ENCODE measurements at regions not wholly inside any gene's neighbourhood (a gene's known extent, or its start where the extent isn't known, plus 50 kb on each side); places are given as distances from the start of the nearest gene placed in this dataset.

DNA sequence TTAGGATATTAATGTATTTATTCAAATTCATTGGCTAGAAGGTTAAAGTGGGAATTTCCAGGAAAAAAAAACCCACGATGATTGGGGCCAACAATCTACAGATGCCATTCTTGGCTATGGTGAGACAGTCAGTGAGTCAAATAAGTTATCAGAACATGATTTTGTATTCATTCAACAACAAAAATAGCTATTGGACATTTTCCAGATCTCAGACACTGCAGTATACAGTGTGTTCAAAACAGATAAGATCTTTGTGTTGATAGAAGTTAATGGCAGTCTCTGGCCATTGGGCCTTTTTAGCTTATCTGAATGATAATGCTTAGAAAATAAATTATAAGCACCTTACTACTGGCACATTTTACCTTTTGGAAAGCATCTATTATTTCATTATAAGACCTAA lies 547.7 kb downstream of the MAT2B start:
- TF ChIP-seq, protein P1, sequence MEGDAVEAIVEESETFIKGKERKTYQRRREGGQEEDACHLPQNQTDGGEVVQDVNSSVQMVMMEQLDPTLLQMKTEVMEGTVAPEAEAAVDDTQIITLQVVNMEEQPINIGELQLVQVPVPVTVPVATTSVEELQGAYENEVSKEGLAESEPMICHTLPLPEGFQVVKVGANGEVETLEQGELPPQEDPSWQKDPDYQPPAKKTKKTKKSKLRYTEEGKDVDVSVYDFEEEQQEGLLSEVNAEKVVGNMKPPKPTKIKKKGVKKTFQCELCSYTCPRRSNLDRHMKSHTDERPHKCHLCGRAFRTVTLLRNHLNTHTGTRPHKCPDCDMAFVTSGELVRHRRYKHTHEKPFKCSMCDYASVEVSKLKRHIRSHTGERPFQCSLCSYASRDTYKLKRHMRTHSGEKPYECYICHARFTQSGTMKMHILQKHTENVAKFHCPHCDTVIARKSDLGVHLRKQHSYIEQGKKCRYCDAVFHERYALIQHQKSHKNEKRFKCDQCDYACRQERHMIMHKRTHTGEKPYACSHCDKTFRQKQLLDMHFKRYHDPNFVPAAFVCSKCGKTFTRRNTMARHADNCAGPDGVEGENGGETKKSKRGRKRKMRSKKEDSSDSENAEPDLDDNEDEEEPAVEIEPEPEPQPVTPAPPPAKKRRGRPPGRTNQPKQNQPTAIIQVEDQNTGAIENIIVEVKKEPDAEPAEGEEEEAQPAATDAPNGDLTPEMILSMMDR (IDR thresholded peaks at IDR 0.05; ENCODE audit: low read length), result no peak
- no peak for TF ChIP-seq EZH2 (IDR thresholded peaks at IDR 0.05; ENCODE audit: borderline replicate concordance, low read length)
